ENCODE measurements at regions not wholly inside any gene's neighbourhood (a gene's known extent, or its start where the extent isn't known, plus 50 kb on each side); places are given as distances from the start of the nearest gene placed in this dataset.

DNA sequence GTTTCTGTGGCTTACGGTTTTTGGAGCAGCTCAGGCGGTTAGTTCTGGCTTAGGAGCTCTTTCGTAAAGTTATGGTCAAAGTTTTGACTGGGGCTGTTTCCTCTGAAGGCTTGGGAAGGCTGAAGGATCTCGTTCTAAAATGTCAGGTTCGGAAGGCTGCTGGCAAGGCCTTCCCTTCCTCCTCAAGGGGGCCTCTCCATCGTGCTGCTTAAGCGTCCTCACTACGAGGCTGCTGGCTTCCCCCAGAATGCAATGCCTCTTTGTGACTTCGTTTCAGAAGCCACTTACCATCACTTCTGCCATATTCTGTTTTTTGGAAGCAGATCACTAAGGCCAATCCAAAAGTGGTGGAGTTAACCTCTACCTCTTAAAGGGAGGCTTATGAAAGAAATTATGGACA, 1196.4 kb upstream of the TENM3 start:
- no peak for DNase-seq (ENCODE audit: low read depth, low spot score)
- no peak overlapping the region for H3K4me3 ChIP-seq (ENCODE audit: low read depth, low read length)
- TF ChIP-seq, protein P1, sequence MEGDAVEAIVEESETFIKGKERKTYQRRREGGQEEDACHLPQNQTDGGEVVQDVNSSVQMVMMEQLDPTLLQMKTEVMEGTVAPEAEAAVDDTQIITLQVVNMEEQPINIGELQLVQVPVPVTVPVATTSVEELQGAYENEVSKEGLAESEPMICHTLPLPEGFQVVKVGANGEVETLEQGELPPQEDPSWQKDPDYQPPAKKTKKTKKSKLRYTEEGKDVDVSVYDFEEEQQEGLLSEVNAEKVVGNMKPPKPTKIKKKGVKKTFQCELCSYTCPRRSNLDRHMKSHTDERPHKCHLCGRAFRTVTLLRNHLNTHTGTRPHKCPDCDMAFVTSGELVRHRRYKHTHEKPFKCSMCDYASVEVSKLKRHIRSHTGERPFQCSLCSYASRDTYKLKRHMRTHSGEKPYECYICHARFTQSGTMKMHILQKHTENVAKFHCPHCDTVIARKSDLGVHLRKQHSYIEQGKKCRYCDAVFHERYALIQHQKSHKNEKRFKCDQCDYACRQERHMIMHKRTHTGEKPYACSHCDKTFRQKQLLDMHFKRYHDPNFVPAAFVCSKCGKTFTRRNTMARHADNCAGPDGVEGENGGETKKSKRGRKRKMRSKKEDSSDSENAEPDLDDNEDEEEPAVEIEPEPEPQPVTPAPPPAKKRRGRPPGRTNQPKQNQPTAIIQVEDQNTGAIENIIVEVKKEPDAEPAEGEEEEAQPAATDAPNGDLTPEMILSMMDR (IDR thresholded peaks at IDR 0.05; ENCODE audit: low read depth, low read length), result no peak
- in situ Hi-C loops (cut with HindIII; ENCODE audit: low sequenced_read_pairs), result no loop called here

DNA sequence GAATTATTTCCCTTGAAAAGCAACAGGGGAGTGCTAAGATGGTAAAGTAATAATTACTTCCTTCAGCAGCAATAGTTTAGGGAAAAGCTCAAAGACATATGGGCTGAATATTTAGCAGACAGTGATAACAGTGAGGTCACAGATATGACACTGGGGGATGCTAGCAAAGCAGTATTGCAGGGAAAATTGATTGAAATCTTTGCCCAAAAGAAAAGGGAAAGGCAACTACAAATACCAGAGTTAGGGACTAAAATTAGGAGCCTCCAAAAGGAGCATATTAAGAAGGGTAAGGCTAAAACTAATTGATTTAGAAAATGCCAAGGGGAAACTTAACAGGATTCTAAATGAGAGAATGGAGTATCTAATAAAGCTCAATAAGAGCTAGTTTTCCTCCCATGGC, 1191.3 kb upstream of the TENM3 start:
- in situ Hi-C loops (cut with HindIII; ENCODE audit: low sequenced_read_pairs), result no loop called here
- DNase-seq (ENCODE audit: low read depth, low spot score), result no peak
- H3K4me3 ChIP-seq (ENCODE audit: low read depth, low read length), result no peak overlapping the region
- TF ChIP-seq, protein P1 (IDR thresholded peaks at IDR 0.05; ENCODE audit: low read depth, low read length), result no peak

DNA sequence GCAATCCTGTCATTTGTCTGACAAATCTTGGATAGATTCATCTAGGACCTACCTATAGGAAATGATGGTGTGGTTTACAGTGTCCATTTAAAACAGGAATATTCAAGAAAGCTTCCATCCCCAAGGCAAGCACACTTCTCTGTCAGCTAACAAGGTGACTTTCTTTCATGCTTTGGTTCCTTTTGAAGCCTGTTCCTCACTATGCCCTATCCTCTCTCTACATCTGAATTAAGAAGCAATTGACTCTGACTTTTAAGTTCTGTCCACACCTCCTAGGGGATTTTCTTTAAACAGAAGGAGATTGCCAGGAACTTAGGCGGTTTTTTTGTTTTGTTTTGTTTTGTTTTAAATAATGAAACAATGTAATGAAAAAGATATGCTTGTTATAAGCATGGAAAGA, 1181.4 kb upstream of the TENM3 start:
- DNase-seq (ENCODE audit: low read depth, low spot score), result no peak
- no peak overlapping the region for H3K4me3 ChIP-seq (ENCODE audit: low read depth, low read length)
- in situ Hi-C loops (cut with HindIII; ENCODE audit: low sequenced_read_pairs), result no loop called here
- TF ChIP-seq, protein P1 (IDR thresholded peaks at IDR 0.05; ENCODE audit: low read depth, low read length), result no peak

DNA sequence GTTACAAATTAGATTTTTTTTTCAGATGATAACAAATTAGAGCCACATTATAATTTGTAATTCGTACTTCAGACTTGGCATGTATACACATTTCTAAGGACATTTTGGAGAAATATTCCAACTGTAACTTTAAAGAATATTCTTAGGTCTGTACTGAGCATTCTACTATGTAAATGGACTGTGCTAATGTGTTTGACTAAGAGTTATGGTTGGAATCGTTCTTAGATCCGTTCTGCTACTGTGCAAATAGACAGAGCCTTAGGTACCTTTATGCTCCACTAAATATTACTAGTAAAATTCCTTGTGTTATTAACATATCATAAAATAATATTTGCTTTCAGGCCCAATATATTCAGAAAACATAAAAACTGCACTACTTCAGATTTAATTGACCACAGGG, 1180.0 kb upstream of the TENM3 start:
- DNase-seq (ENCODE audit: low read depth, low spot score), result no peak
- in situ Hi-C loops (cut with HindIII; ENCODE audit: low sequenced_read_pairs), result no loop called here
- TF ChIP-seq, protein P1 (IDR thresholded peaks at IDR 0.05; ENCODE audit: low read depth, low read length), result no peak
- no peak overlapping the region for H3K4me3 ChIP-seq (ENCODE audit: low read depth, low read length)

DNA sequence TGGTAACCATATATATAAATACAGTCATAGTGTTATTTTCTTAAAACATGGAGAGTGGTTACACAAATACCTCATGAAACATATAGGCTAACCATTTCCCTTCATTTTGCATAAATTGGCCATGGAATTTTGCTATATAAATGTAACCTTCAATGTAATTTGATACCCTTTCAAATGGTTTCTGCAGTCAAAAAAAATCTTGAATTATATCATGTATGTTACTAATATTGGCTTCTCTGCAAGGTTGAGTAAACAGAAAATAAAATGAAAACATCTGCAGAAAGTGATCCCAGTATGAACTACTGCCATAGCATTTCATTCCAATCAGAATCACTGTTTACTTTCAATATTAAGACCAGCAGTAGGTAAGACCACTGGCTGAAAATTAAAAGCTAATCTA, 1165.9 kb upstream of the TENM3 start:
- in situ Hi-C loops (cut with HindIII; ENCODE audit: low sequenced_read_pairs), result no loop called here
- DNase-seq (ENCODE audit: low read depth, low spot score), result no peak
- H3K4me3 ChIP-seq (ENCODE audit: low read depth, low read length), result no peak overlapping the region
- TF ChIP-seq, protein P1 (IDR thresholded peaks at IDR 0.05; ENCODE audit: low read depth, low read length), result no peak

DNA sequence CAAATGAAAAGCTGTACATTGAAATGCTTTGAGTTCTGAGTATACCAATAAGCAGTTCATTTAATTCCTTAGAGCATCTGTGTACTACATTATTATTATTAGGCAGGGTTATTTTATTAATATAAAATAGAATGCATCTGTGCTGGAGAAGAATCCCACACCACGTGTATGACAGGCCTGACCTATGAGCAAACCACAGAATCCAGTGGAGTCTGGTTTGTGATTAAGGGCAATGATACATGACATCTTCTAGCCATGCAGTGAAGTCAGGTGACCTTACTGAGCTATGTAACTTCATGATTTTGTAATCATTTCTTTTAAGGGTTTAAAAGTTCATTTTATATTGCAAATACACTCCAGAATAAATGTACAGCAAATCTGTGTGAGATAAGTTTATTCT, 1165.0 kb upstream of the TENM3 start:
- DNase-seq (ENCODE audit: low read depth, low spot score), result no peak
- no peak overlapping the region for H3K4me3 ChIP-seq (ENCODE audit: low read depth, low read length)
- TF ChIP-seq, protein P1 (IDR thresholded peaks at IDR 0.05; ENCODE audit: low read depth, low read length), result no peak
- in situ Hi-C loops (cut with HindIII; ENCODE audit: low sequenced_read_pairs), result no loop called here

DNA sequence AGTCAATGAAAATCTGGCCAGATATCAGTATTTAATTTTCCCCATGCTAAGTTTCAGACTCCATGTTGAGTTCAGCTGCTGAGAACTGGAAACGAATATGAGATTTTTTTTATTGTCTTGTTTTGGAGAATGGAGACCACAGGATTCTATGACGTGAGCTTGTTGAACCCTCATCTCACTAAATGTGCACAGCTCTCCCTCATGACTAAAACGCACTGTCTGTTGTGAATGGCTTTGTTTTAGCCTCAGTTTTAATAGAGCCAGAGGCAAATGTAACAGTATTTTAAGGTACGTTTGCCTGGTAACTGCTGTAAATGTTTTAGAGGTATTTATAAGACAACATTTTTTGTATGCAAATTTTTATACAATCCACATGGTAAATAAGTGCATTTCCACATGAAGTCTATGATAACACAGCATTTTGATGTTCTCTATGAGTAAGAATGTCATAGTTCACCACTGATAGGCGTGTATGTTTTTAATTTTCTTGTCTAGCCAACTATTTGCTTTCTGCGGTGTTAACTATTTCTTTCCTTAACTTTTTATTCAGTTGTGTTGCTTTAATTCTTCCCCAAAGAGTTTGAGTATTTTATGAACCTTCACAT, 1159.3 kb upstream of the TENM3 start:
- no peak overlapping the region for H3K4me3 ChIP-seq (ENCODE audit: low read depth, low read length)
- in situ Hi-C loops (cut with HindIII; ENCODE audit: low sequenced_read_pairs), result no loop called here
- TF ChIP-seq, protein P1 (IDR thresholded peaks at IDR 0.05; ENCODE audit: low read depth, low read length), result no peak
- DNase-seq (ENCODE audit: low read depth, low spot score), result no peak

Data from astrocyte of the spinal cord (primary cell).